ENCODE measurements at regions not wholly inside any gene's neighbourhood (a gene's known extent, or its start where the extent isn't known, plus 50 kb on each side); places are given as distances from the start of the nearest gene placed in this dataset.

- TF ChIP-seq CTCF (IDR thresholded peaks at IDR 0.05), result no peak
- no peak for TF ChIP-seq SIN3A (IDR thresholded peaks at IDR 0.05; ENCODE audit: borderline replicate concordance, insufficient read depth, low read depth, low read length)
- no peak for TF ChIP-seq POLR2AphosphoS5 (IDR thresholded peaks at IDR 0.05; ENCODE audit: low read depth, low read length)
These were observed 56.2 kb upstream of the KLHL31 start for GRCh38 chr6:53721766-53722165.
